DND-41 (cell line): ENCODE measurements at regions not wholly inside any gene's neighbourhood (a gene's known extent, or its start where the extent isn't known, plus 50 kb on each side); places are given as distances from the start of the nearest gene placed in this dataset.

Experiments
- ATAC-seq: fragments of 200-7000 bp; cut with Tn5 transposase; 3 replicates; pipeline ENCODE4 v1.9.1; 2021; ENCODE audit warnings: low read depth; ENCODE audit not compliant: insufficient read depth
- DNase-seq: peaks from one replicate; pipeline ENCODE4 v3.0.0-alpha.2; 2020
- H2AFZ ChIP-seq: 2 replicates; pipeline ENCODE4 v1.6.0; 2012; ENCODE audit warnings: low read depth, low read length
- H3K27ac ChIP-seq: 2 replicates; pipeline ENCODE4 v1.5.1; 2012; ENCODE audit warnings: low read length, inconsistent platforms
- H3K27me3 ChIP-seq: fragments of 200-600 bp; sonication (generic); 2 replicates; pipeline ENCODE4 v1.6.0; 2012; ENCODE audit warnings: low read length, mild to moderate bottlenecking, inconsistent platforms; ENCODE audit not compliant: insufficient read depth, poor library complexity
- H3K36me3 ChIP-seq: 2 replicates; pipeline ENCODE4 v1.5.1; 2012; ENCODE audit warnings: low read length, inconsistent platforms; ENCODE audit not compliant: insufficient read depth
- H3K4me1 ChIP-seq: 2 replicates; pipeline ENCODE4 v1.5.1; 2012; ENCODE audit warnings: mild to moderate bottlenecking, low read length; ENCODE audit not compliant: insufficient read depth
- H3K4me2 ChIP-seq: 2 replicates; pipeline ENCODE4 v1.6.0; 2012; ENCODE audit warnings: mild to moderate bottlenecking, moderate library complexity, low read length, inconsistent platforms; ENCODE audit not compliant: insufficient read depth
- H3K4me3 ChIP-seq, 2 experiments: fragments of 200-600 bp in 1 of 2; shearing (Covaris generic) in 1 of 2; 2 replicates each; pipeline ENCODE4 v1.5.1; 2012 to 2016; ENCODE audit warnings: inconsistent platforms in 2 of 2, low read length in 2 of 2, mild to moderate bottlenecking in 2 of 2, low read depth in 1 of 2, moderate library complexity in 1 of 2
- H3K79me2 ChIP-seq: 2 replicates; pipeline ENCODE4 v1.6.0; 2012; ENCODE audit warnings: low read length, inconsistent platforms; ENCODE audit not compliant: insufficient read depth
- H3K9ac ChIP-seq: 2 replicates; pipeline ENCODE4 v1.6.0; 2012; ENCODE audit warnings: low read depth, mild to moderate bottlenecking, inconsistent platforms, low read length, moderate library complexity
- H3K9me3 ChIP-seq: 2 replicates; pipeline ENCODE4 v1.5.1; 2012; ENCODE audit warnings: low read length, moderate library complexity, mild to moderate bottlenecking, inconsistent platforms; ENCODE audit not compliant: insufficient read depth, severe bottlenecking
- H4K20me1 ChIP-seq: 2 replicates; pipeline ENCODE4 v1.6.0; 2012; ENCODE audit warnings: low read length; ENCODE audit not compliant: insufficient read depth
- CTCF ChIP-seq: IDR thresholded peaks from 2 replicates; pipeline ENCODE4 v1.5.1; 2012; ENCODE audit warnings: borderline replicate concordance, low read length, moderate library complexity, mild to moderate bottlenecking; ENCODE audit not compliant: poor library complexity, severe bottlenecking; ENCODE audit errors: extremely low read depth
- EZH2 ChIP-seq: IDR thresholded peaks from 3 replicates; pipeline ENCODE4 v1.6.1; 2012; ENCODE audit warnings: borderline replicate concordance, low read depth, mild to moderate bottlenecking, moderate library complexity, low read length, inconsistent platforms; ENCODE audit not compliant: severe bottlenecking

GRCh38 chr2:16387461-16387984, 278.1 kb downstream of the CYRIA start:
- H3K4me2 ChIP-seq, result no peak overlapping the region
- no peak for ATAC-seq
- H3K4me1 ChIP-seq, result no peaks in the 10 kb centered on the region
- no peaks in the 10 kb centered on the region for H4K20me1 ChIP-seq
- H3K27me3 ChIP-seq, result no peaks in the 10 kb centered on the region
- no peaks in the 10 kb centered on the region for H3K36me3 ChIP-seq
- H3K9ac ChIP-seq, result no peak overlapping the region
- no peaks in the 10 kb centered on the region for H3K79me2 ChIP-seq
- no peak overlapping the region for H2AFZ ChIP-seq
- H3K9me3 ChIP-seq, result no peaks in the 10 kb centered on the region
- no peak overlapping the region for H3K27ac ChIP-seq
- no peak for TF ChIP-seq CTCF
- TF ChIP-seq EZH2, result no peak
- H3K4me3 ChIP-seq, result no peak overlapping the region
- no peak for DNase-seq

- no peak overlapping the region for H3K27ac ChIP-seq
- H3K4me2 ChIP-seq, result no peak overlapping the region
- H3K4me1 ChIP-seq, result no peaks in the 10 kb centered on the region
- no peak overlapping the region for H3K4me3 ChIP-seq
- TF ChIP-seq EZH2 (no peak), CTCF (no peak)
- ATAC-seq (no peak), DNase-seq (no peak)
- no peaks in the 10 kb centered on the region for H3K27me3 ChIP-seq
- no peak overlapping the region for H3K9ac ChIP-seq
- no peaks in the 10 kb centered on the region for H3K36me3 ChIP-seq
- H4K20me1 ChIP-seq, result no peaks in the 10 kb centered on the region
- H2AFZ ChIP-seq, result no peak overlapping the region
- no peaks in the 10 kb centered on the region for H3K79me2 ChIP-seq
- no peaks in the 10 kb centered on the region for H3K9me3 ChIP-seq
Observed at GRCh38 chr2:16386431-16386830, 279.2 kb downstream of the CYRIA start.

GRCh38 chr2:16386031-16386430, 279.6 kb downstream of the CYRIA start:
- no peak overlapping the region for H3K27ac ChIP-seq
- H3K4me2 ChIP-seq, result no peak overlapping the region
- H4K20me1 ChIP-seq, result no peaks in the 10 kb centered on the region
- ATAC-seq (no peak), DNase-seq (no peak)
- no peak overlapping the region for H2AFZ ChIP-seq
- TF ChIP-seq CTCF, result no peak
- TF ChIP-seq EZH2, result no peak
- no peak overlapping the region for H3K9ac ChIP-seq
- no peaks in the 10 kb centered on the region for H3K36me3 ChIP-seq
- no peaks in the 10 kb centered on the region for H3K9me3 ChIP-seq
- H3K79me2 ChIP-seq, result no peaks in the 10 kb centered on the region
- H3K4me1 ChIP-seq, result no peaks in the 10 kb centered on the region
- no peaks in the 10 kb centered on the region for H3K27me3 ChIP-seq
- H3K4me3 ChIP-seq, result no peak overlapping the region

- no peak overlapping the region for H3K9ac ChIP-seq
- no peak for ATAC-seq
Observed at GRCh38 chr2:16385341-16385740, 280.3 kb downstream of the CYRIA start.

More at GRCh38 chr2:16385341-16385740, 280.3 kb downstream of the CYRIA start:
- no peak for DNase-seq
- H4K20me1 ChIP-seq, result no peaks in the 10 kb centered on the region
- no peak overlapping the region for H3K4me3 ChIP-seq
- H3K4me2 ChIP-seq, result no peak overlapping the region
- no peaks in the 10 kb centered on the region for H3K79me2 ChIP-seq
- no peaks in the 10 kb centered on the region for H3K9me3 ChIP-seq
- H3K4me1 ChIP-seq, result no peaks in the 10 kb centered on the region
- no peak overlapping the region for H3K27ac ChIP-seq
- no peak overlapping the region for H2AFZ ChIP-seq
- H3K27me3 ChIP-seq, result no peaks in the 10 kb centered on the region
- TF ChIP-seq EZH2 (no peak), CTCF (no peak)
- no peaks in the 10 kb centered on the region for H3K36me3 ChIP-seq
